ENCODE measurements at regions not wholly inside any gene's neighbourhood (a gene's known extent, or its start where the extent isn't known, plus 50 kb on each side); places are given as distances from the start of the nearest gene placed in this dataset.

DNA sequence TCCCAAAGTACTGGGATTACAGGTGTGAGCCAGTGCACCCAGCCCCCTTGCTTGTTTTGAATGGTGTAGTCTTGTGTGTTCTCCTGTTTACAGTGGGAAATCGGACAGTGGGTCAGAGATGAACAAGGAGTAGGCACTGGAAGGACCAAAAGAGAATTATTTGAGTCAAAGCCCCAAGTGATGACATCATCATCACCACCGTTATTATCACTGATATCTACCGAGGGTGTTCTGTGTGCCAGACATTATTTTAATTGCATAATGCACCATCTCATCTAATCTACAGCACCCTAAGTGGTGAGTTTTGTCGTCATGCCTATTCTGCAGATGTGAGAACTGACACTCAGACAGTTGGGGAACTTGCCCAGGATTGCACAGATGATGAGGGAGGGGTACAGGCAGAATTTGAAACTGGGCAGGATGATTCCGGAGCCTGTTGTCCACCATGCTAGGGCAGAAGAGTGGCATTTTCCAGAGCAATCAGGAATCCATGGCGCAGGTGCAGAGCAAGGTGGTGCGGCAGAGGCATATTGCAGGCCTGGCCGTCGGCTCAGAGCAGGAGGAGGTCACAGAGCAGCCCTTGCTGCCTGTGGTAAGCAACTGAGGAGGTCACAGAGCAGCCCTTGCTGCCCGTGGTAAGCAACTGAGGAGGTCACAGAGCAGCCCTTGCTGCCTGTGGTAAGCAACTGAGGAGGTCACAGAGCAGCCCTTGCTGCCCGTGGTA, 137.0 kb upstream of the HDAC4 start:
- no peak for DNase-seq

DNA sequence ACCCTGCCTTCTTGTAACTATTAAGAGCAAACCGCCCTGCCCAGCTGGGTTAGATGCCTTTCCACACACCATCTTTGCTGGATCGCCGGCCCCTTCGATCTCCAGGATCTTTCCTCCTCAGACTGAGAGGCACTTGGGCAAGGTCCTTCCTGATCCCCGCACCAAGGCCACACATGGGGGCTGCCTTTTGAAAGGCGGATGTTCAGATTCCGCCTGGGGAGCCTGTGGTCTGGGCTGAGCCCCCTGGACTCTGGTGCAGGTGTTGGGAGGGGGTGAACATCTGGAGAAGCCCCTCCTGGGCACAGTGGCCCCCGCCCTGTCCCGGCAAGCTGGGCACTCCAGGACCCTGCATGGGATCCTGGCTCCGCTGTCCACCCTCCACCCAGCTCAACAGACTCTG, 135.4 kb upstream of the HDAC4 start:
- no peak for DNase-seq

DNA sequence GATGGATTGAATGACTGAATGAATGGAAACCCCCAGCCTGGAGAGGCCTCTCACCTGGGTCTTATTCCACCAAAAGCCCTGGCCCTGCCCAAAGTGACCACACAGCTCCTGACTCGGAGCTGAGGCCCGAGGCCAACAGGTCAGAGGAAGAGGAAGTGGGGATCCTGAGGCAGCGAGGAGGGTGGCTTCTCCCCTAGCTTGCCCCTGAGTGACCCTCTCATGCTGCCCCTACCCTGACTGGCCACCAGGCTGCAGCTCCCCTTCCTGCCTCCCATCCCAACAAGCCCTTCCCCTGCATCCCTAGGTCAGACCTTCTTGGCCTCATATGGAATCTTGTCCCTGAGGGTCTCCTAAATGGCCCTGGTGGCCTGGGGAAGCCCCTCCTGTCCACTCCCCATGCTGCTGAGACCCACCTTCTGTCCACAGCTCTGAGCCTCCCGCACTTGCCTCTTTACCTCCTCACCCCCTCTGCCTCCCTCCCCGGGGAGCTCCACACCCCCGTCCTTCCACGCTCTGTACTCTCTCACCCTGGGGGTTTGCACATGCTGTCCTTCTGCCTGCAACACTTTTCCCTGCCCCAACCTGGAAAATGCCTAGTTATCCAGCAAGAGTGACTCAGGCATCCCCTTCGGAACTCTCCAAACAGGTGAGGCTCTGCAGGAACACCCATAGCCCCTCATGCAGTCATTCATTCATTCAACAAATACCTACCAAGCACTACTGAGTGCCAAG, 134.8 kb upstream of the HDAC4 start:
- no peak for DNase-seq

DNA sequence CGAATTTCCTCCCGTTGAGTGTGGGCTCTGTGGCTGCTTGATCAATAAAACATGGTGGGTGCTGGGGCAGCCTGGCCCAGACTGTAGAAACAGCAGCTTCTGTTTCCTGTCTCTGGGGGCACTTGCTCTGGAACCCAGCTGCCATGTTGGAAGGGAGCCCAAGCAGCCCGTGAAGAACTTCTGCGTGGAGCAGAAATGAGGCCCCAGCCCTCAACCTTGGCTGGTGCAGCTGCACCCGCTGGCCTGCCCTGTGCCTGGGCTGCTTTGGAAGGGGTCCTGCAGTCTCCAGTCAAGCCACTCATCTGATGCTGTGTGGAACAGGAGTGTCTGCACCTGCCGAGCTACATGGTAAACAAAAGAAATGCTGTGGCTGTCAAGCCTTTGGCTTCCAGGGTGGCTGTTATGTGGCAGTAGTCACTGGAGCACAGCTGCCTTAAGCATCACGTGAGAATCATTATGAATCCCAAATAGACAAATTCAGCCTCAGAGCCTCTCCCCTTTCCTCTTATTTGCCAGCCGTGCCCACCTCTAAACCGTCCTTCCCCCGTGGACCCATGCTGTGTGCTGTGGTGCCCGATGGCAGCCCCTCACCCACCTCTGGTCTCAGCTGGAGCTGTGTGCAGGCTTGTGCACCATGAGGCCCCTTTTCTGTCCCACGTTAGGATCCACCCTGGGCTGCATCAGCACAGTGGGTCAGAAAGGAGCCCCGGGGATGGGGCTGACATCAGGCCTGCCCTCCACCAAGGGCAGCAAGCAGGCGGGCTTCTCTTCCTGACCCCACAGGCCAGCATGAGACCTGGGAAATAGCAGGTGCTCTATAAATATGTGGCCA, 134.0 kb upstream of the HDAC4 start:
- DNase-seq: peak; percentile 27 to 72

DNA sequence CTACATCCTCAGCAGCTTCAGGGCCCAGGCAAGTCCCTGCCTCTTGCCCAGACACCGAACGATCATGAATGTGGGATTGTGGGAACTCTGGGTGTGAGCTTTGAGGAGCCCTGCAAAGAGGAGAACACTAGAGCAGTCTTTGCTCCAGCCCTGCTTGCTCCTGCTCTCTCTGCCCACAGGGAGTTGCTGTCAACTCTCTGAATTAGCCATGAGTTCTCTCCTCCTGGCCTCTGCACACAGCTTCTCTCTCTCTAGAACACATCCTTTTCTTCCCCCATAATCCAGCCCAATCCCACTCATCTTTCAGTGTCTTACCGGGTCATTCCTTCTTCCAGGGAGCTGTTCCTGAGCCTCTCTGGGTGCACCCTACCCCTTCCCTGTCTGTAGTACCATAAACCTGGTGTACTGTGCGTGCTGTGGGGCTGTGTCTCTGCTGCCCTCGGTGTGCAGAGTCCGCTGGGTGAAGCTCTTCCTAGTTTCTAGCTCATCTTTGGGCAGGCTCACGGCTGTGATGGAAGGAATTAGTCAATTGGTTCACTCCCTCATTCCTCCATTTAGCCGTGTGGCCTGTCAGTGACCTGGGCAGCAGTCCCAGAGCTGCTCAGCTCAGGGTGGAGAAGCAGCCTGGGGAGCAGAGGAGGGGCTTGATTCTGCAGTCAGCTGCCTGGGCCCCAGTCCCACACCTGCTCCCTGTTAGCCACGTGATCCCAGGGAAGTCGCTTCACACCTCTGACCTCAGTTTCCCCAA, 132.9 kb upstream of the HDAC4 start:
- DNase-seq: no peak

DNA sequence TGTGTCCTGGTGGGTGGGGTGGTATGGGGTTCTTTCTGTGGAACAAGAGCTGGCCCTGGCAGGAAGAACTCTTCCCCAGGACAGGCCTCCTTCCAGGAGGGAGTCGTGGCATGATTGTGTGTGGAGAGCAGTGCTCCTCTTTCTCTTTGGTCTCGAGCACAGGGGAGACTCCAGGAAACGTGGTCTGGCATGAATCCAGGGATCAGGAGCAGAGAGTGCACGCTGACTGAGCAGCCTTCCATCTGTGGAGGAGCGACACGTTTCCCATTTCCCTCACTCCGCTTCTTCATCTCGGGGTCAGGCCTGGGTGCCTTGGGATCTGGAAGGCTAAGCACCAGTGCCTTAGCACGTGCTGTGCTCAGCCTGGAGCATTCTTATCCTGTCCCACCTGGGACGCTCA, 132.0 kb upstream of the HDAC4 start:
- no peak for DNase-seq

DNA sequence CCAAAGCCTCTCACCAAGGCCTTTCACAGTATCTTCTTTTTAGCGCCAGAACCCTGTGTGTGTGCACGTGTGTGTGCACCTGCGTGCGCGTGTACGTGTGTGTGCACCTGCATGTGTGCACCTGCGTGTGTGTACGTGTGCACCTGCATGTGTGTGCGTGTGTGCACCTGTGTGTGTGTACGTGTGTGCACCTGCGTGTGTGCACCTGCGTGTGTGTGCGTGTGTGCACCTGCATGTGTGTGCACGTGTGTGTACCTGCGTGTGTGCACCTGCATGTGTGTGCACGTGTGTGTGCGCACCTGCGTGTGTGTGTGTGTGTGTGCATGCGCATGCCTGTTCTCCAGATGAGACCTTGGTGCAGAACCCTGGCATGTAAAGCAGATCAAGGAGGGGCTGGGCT, 131.4 kb upstream of the HDAC4 start:
- DNase-seq: no peak

DNA sequence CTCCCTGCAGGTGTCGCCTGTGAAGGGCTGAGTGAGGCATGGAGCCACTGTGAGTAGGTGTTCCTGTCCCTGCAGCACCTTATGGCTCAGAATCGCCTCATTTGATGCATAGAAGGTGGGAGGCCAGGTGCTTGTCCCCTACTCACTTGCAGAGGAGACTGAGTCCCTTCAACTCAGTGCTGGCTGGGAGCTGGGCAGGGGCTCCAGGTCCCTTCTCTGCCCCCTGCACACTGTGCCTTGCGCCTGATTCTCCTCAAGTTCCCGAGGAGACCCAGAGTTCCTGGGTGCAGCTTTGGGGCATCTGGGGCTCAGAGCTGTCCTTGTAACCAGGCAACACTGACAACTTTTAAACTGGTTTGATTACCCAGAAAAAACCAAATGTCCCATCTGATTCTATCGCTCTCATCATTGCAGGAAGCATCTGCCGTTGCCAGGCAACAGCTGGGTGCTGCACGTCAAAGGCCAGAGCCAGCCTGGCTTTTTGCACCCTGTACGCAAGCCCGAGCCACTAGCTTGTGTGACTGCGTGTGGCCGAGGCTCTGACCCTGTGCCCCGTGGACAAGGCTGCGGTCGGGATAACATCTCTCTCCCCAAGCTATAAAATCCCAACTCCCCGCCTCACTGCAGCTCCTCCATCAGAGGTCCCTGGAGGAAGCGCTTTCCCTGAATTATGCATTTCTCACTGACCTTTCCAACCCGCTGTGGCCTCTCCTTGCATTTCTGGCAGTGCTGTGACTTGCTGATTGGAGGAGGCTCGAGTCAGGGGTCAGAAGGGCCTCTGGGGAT, 130.8 kb upstream of the HDAC4 start:
- DNase-seq: no peak

DNA sequence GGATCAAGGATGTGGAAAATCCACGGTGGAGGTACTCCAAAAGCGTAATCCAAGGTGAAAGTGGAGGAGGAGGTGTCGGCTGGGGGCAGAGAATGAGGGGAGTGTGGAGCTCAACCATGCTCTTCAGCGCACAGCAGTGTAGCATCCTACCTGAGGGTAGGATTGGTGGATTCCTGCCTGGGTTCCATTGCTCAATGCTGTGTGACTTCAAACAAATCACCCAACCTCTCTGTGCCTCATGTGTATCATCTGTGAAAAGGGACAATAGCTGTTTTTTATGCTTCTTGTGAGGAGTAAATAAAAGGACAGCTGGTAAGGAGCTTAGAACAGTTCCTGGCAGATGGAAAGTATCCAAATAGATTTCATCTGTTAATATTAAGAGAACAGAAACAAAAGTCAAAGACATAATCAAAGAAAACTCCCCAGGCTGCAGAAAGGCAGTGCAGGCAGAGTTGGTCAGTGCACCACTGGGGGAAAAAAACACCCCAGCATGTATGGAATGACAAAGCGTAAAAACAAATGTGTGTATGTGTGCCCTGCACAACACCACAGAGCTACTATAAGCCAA, 130.0 kb upstream of the HDAC4 start:
- no peak for DNase-seq

DNA sequence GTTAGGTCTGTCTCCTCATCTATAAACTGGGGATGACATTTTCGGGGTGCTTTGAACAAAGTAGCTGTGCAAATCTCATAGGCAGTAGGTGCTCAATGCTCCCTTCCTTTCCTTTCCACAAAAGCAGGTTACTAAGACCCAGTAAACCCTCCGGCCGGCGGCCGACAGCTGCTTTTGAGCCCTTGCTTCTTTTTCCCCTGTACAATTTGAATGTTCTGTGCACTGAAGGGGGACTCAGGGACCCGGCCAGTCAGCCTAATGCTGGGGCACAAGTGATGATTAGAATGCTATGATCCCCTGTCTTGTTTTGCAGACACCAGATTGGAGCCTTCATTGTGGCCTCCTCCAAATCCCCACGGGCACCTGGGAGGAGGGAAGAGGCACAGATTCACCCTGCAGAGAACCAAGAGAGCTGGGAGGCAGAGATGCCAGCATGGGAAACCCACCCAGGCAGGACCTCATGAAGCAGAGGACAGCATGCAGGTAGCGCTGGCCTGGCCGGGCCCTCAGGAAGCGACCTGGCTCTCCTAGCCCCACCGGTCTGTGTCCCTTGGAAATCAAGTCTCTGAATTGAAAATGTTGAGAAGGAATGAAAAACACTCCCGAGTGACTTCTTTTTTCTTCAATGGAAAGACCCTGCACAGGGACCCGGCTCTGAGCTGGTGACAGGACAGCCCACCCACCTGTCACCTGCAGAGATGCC, 128.6 kb upstream of the HDAC4 start:
- no peak for DNase-seq

DNA sequence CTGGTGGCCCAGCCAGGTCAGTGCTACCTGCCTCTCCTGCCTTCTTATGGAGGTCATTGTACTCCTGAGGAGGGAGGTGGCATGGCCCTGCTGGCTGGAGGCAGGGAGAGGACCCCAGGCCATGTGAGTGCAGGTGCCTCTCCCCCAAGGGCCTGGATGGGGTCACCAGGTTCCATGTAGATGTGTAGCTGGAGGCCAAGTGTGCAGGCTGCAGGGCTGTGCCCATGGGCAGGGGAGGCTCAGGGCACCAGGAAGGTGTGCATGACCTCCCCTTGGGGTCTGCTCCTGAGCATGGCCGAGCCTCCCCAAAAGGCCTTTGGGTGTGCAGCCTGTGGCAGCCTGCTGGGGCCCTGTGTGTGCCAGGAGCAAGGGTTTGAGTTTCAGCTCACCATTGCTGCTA, 128.1 kb upstream of the HDAC4 start:
- DNase-seq: no peak

DNA sequence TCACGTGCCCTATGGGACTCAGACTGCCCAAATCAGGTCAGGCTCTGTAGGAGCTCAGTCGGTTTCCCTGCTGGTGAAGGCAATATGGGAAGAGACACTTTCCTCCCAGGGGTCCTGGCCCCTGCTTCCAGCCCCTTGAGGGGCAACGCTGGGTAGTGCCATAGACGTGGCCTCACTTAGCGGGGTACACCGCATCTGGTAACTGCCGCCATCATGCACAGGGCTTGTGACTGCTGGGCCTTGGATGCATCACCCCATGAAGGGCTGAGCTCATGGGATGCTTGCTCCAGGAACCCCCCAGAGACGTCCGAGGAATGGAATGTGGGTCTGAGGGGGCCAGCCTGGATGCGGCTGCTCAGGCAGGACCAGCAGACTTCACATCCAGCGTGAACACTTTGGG, 127.3 kb upstream of the HDAC4 start:
- no peak for DNase-seq

DNA sequence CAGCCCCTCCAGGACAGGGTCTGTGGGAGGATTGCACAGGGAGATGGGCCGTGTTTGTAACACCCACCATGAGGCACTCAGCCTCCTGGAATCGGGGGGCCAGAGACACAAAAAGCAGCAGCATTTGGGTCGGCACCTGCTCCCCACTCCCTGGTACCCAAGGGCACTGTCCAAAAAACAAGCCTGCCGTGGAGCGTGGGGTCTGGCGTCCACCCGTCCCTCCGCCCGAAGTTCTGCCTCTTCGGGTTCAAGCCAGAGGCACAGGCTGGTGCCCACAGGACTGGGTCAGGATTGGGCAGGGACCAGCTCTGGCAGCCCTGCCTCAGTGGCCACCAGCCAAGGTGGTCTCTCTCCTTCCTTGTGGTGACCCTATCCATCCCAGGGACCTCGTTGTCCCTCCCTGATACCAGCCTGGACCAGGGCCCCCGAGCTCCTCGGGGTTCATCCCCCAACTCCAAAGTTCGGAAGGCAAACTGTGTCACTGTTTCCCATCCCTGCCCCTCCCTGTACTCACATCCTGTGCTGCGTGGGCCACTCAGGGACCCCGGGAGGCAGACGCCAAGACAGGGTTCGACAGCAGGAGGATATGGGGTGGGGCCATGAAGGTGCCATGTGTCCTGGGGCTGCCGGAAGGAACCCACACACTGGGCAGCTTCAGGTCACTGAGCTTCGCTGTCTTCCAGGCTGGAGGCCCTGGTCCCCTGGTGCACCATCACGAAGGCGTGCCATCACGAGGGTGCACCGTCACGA, 126.0 kb upstream of the HDAC4 start:
- no peak for DNase-seq

DNA sequence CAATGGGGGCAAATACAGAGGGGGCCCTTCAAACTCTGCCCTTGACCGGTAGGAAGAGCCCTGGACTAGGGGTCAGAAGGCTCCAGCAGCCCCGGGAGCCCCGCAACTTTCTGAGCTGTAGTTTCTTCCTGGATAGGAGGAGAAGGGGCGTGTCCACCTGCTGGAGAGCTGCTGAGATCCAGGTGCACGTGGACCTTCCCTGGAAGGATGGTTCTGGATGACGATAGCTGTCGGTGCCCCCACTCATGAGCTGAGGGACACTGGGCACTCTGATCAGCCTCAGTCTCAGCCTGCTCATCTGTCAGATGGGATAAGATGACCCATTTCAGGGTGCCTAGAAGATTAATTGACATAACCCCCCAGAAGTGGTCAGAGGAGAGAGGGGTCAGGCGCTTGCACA, 125.2 kb upstream of the HDAC4 start:
- no peak for DNase-seq

DNA sequence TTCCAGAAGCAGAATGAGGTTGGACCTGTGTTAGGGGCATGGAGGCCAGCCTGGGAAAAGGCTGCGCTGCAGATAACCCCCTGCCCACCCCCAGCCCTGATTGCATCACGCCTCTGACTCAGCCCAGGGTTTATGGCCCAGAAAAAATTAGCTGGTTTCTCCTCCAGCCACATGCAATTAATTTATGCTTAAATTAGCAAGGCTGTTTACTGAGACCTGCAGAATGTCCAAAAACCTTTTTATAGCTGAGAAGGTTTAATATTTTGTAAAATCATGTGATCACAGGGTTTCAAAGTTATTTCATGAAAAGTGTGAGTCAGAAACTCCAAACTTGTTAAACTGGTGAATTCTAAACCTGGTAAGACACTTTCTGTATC, 123.1 kb upstream of the HDAC4 start:
- DNase-seq: no peak

DNA sequence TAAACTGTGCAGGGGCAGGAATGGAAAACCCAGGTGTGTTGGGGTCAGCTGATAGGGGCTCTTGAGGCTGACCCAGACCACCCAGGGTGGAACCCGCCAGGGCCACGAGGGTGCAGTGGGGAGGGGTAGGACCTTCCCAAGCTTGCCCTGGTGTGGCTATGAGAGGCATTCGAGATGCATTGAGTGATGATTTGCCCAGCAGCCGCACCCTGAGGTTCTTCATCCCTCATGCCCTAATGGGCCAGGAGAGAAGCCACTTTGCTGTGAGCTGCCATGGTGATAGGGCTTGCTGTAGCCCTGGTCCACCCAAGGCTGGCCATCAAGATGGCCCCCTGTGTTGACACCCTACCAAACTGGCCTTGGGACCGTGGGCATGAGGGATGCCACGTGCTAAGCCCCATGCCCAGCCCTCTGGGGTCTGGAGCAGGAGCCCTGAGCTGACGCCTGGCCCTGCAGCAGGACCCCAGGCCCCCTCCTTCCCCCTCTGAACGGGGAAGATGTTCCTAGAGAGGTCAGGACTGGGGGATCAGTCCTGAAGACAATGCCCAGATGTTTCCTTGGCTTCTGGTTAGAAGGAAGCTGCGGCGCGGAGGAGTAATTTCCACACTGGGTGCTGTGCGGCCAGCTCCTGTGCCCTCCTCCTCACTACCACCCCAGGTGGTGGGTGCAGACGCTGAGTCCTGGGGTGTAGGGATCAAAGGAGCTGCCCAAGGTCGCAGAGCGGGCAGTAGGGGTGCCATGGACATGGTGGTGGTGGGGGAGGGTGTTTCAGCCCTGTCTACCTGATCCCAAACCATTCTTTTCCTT, 122.5 kb upstream of the HDAC4 start:
- no peak for DNase-seq

DNA sequence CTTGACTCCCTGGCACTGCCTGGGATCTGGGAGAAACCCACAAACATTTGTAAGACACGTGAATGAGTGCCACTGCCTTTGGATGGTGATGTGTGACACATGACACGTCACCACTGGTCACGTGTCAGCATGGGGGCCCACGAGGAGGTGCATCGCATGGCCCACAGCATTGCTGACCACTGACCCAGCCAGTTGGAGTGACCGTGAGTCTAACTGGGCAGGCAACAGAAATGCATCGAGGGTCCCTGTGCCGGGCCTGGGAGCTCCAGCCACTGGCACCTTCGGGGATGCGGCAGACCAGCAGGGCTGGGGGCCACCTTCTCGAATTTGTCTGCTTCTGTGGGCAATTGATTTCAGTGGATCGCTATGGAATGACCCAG, 121.9 kb upstream of the HDAC4 start:
- DNase-seq: no peak

DNA sequence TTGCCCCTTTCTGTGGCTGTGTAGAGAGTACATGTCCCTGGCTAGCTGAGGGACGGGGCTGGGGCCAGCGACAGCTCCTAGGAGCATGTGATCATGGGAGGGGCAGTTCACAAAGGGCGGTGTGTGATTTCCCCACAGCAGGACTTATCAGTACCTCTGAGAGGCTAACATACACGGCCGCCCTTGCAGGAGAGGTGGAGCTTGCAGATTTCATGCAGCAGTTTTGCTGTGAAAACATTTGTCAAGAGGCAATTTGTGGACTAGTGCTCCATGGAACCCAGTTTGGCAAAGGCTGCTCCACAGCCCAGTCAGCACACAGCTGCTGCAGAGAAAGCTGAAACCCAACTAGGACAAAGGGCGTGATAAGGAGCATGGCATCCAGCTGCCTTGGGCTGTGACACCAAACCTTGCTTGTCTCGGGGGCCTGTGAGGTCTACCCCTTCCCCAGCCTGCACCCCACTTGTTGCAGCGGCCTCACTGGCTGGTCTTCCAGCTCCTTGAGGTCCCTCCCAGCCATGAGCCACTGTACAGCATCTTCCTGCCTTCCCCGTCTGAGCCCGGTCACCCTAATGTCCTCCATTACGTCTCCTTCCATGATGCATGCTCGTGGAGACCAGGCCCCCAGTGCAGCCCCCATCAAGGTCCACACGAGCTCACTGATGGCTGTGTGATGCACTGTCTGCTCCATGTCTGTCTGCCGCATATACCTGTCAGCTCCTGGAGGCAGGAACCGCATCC, 121.4 kb upstream of the HDAC4 start:
- no peak for DNase-seq

DNA sequence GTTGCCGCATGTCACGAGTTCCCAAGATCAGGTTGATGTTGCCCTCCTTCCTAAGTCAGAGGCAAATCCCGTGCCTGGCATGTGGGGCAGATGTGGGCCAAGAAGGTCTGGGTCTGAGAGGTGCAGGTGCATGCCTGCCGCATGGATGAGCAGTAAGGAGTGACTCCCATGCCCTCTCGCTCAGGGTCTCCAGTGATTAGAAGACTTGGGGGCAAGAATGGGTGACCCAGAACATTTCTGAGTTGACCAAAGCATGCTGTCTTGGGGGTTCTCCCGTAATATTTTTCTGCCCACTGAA, 120.6 kb upstream of the HDAC4 start:
- no peak for DNase-seq
